Kidney capillary endothelial cell (primary cell): ENCODE measurements at regions not wholly inside any gene's neighbourhood (a gene's known extent, or its start where the extent isn't known, plus 50 kb on each side); places are given as distances from the start of the nearest gene placed in this dataset.

Experiments used
- DNase-seq: peaks from one replicate; pipeline ENCODE4 v3.0.0-alpha.2; 2018; ENCODE audit warnings: low spot score

DNA sequence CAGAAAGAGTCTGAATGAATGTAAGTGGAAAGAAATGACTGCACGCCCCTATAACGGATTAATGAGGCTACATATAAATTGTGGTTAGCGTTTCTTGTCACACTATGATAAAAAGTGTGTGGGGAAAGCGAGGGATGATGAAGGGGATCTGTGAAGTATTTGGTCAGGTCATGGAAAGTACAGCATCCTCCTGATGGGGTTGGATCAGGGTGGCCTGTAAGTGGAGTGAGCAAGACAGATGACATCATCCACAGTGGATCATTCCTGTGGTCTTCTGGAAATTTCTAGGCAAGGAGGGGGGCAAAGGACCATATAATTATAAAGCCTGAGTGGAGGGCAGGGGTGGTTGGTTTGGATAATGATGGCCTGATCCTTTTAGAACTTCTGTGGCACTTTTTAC is 606.0 kb downstream of the INHBA start:
- DNase-seq, result no peak

DNA sequence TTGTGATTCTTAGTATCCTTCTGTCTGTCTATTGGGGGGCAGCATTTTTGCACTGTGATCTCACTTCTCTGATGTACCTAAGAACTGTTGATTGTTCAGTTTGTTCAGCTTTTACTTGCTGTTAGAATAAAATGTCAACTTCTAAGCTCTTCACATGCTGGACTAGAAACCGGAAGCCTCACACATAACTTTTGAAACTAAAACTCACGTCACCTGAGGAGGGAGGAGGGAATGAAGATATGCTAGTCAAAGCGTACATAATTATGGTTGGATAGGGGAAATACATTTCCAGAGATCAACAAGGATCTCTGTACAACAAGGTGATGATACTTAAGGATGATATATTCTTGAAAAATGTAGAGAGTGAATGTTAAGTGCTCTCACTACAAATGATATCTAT is 609.7 kb downstream of the INHBA start:
- DNase-seq, result no peak

DNA sequence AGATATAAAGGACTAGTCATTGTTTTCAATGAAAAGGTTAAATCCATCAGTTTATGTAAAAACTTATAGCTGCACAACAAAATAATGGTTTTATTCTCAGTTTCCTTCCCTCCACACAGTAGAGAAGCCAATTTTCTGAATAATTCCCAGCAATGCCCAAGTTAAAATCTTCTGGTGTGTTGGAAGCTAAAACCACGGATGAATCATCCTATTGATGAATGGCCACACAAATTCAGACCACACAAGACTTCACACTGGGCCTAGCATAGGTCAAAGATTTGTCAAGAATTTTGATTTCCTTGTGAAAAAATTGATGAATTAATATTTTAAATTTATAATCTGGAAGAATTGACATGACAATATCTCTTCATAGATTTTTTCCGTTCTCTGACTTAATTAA is 617.6 kb downstream of the INHBA start:
- no peak for DNase-seq

DNA sequence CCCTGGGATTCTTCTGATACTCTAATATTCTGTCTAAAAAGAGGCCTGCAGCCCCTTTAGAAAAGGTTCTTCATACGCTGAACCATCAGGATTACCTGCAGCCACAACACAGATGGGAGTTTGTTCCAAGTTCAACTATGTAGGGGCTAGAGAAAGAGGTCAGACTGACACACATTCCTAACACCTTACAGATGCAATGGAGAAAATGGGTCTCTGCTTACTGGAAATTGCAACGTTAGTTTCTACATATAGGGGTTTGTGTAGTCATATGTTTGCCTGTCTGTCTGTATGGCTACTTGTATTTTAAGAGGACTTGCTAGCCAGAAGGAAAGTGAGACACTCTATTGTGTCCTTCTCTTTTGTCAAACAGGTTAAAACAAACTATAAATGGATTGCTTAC is 618.5 kb downstream of the INHBA start:
- no peak for DNase-seq

DNA sequence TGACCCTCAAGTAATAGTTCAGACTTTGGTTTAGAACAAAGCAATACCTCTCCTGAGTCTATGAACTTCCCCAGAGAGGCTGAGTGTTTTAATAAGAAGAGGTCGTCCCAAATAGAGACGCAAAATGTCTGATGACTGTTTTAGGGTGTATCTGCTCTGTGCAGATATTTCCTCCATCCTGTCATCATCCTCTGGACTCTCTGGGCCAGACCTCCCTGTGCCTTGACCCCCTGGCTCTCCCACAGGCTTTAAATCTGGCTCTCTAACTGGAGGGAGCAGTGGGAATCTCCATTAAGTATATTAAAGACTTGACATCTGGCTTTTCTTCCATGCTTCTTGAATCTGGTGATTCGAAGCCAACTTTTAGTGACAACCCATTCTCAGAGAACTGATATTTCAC is 633.3 kb downstream of the INHBA start:
- no peak for DNase-seq

DNA sequence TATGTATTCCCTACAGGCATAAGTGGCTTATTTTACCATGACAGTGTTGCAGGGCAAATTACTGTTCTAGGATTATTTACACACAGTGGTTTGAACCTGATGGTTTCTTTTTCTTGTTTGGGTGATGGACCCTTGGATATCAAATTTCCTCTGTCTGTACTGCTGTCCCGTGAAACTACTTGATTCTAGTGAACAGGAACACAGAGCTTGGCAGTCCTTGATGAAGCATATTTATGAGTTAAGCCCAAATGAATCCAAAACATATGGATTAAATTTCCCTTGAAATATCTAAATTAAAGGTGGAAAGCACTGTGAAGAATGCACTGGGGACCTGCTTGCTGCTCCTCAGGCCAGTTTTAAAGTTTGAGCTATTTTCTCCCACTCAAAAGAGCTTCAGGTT is 635.3 kb downstream of the INHBA start:
- no peak for DNase-seq

DNA sequence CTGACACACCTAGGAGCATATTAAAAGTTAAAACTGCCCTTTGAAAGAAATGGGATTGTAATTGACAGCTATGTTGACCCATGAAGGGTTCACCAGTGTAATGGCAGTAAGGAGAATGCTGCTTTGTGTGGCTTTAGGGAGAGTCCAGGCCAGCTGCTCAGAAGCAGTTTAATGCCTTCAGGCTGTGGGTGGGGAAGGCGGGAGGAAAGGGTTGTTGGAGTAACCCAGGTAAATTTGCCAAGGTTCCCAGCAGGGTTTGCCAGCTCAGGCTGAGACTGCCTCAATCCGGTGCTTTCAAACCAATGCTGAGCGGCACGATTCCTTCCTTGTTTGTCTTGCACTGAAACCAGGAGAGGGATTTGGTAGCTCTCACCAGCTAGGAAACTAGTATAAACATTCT is 637.2 kb downstream of the INHBA start:
- no peak for DNase-seq

DNA sequence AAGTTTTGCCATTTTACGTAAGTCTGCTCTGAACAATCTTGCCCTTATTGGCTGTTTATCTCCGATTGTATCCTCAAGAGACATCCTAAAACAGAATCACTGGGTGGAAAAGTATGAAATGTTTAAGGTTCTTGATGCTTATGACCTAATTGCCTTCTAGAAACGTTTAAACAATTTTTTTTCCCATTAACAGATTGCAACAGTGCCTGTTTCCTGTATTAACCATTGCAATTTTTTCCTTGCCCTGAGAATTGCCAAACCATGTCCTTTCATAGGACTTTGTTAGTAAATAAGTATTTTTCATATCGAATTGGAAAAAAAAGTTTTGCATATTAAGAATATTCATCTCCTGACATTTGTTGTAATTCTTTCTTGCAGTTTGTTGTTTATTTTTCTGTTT is 639.8 kb downstream of the INHBA start:
- DNase-seq, result no peak

DNA sequence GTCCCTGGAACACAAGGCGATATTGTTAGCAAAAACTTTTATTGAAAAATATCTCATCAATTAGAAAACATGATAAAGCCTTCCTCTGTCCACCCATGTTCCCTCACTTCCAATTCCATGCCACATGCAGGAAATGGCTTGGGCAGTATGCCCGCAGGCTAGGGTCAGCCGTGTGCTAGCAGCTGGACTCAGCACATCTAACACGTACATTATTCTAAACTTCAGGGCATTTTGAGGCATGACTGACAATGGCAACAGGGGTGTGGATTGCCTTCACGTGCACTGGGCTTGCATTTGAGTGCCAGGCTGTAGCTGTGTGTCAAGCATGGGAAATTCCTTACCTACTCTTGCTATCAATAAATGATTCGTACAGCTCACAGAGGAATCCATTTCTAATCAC is 642.1 kb downstream of the INHBA start:
- no peak for DNase-seq

DNA sequence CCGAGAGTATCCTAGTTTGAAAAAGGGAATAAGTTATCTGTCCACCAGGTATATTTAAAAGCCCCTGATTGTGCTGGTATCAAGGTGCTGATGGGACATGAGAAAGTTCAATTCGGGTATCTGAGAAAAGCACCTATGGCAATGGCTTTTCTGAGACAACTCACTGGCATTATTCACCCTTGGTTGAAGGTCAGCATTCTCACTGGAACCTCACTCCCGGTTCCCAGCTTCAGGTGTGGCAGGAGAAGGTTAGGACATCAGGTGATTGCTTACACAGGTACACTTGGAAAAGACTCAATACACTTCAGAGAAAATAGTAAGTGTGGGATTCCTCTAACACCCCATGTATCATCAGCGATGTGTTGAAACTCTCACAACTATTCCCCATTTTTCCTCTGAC is 643.1 kb downstream of the INHBA start:
- DNase-seq, result no peak

DNA sequence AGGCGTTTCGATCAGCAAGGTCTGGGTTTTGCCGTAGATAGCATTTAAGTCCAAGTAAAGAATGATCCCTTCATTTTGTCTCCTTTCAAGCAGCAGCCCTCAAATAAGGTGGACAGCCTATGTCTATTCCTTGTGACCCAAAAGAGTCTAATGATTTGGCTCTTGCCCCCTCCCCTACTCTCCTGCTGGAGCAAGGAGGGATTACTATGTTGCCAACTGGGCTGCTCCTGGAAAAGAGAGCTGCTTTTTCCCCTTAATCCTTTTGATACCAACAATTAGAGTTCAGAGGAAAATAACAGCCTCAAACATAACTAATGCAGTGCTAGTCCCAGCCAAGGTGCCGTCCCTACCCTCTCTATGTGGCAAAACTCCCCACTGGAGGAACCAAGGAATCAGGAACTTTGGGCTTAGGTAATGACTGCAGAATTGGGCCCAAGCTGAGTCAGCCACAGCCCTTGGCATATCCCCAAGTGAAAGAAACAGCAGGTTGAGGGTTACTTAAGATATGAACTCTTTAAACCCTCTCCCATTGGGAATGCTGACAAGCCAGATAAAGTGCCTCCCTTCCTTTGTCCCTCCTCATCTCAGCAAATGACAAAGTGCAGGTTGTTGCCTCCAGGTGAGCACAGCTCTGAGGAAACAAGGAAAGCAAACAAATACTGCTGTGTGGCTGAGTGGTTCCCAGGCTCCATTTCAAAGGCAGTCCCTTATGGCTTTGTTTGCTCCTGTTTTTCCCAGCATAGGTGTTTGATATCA is 643.7 kb downstream of the INHBA start:
- no peak for DNase-seq

DNA sequence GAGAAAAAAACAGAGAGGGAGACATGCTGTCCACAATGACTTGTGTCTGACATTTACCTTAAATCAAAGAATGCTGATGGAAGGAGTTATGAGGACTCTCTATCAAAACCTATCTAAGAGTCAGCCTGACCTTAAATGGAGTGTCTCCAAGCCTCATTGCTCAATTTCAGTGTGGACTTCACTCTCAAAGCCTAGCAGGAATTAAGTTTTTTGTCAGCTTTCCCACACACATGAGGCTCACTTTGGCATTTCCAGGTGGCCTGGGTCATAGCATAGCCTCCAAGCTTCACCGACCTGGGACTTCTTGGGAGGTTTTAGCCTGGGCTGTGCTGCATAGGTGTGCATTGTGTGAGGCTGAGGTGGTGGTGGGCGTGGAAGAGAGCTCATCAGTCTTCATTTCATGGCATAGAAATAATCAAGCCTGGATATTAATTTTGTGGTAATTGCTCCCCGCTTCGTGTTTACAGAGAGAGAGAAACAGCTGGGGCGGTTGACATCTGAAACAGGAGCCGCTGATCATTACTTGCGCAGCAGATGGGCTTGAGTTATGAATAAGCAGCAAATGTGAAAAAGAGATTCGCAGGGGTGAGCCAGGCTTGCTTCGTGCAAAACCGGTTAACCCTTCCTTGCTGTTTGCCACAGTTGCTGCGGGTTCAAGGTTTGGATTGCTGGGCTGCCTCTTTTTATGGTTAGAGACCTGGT is 647.8 kb downstream of the INHBA start:
- DNase-seq, result no peak

DNA sequence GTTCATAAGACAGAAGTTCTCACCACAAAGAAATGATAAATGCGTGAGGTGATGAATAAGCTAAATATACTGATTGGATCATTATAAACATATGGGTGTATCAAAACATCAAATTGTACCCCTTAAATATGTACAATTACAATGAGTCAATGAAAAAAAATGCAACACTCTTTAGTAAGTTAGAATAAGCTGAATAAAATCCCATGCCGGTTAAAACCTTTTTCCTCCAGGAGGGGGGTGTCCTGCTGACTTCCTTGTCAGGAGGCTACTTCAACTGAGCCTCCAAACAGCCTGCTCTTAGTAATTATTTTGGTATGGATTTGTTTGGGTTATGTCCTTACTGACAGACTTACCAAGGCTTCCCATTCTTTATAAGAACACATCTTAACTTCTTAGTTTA is 649.1 kb downstream of the INHBA start:
- DNase-seq, result no peak

DNA sequence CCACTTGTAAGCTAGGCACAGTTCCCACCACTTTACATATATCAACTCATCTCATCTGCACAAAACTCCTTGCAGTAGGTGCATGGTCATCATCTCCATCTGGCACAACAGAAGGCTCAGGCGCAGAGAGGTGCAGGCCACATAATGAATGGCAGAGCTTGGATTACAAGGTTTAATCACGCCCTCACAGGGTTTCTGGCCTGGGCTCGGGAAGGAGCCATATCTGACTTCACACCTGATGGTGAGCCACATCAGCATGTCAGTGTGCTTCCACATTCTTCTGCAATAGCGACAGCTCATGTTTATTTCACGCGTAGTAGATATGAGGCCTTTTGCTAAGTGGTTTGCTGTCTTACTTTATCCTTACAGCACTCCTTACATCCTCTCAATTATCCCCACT is 650.2 kb downstream of the INHBA start:
- no peak for DNase-seq

DNA sequence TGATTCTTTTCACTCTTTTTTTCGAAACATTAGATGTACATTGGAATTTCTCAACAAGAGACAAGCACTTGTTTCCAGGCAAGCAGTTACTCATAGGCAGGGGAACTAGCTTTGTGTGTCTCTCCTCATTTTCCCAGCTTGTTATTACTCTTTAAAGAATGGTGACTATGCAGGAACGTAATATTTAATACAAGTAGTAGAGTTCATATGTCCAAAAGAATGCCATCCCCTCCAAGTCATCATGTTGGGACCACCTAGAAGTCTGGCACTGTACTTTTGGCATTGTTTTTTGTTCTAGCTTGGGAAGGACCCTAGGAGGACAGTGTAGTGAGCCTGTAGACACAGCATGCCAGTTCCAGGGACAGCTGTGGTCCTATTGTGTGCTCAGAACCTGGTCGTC is 650.7 kb downstream of the INHBA start:
- DNase-seq, result no peak

DNA sequence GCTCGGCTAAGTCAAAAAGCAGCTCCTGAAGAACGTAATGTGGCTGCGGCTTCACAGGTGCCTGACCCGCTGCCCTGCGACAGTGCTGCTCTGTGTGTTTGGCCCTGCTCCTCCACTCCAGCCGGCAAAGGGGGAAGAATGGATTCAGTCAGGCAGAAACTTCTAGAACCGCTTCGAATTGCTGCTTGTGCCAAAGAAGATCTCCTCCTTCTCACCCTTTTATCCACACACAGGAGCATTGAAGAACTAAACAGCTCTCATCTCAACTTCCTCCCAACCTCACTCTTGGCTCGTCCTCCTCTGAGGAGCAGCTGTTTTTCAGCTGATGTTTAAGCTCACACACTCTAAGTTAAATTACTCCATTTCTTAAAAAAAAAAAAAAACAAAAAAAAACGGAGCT is 651.4 kb downstream of the INHBA start:
- no peak for DNase-seq

DNA sequence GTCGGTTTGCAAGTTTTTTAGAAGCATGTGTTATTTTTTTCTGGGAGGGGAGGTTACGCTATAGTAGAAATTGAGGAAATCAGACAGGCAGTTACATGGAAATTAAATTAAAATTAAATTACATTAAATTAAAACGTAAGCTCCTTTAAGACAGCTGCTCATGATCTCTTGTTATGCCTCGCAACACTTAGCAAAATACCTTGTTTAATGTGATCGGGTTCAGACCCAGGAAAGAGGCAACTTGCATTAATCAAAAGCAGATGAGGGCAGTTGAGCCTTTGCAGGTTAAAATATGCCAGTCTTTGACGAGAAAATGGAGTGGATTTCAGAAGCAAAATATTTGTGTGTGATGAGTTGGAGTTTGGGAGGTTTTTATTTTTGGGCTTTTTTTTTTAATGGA is 651.8 kb downstream of the INHBA start:
- no peak for DNase-seq

DNA sequence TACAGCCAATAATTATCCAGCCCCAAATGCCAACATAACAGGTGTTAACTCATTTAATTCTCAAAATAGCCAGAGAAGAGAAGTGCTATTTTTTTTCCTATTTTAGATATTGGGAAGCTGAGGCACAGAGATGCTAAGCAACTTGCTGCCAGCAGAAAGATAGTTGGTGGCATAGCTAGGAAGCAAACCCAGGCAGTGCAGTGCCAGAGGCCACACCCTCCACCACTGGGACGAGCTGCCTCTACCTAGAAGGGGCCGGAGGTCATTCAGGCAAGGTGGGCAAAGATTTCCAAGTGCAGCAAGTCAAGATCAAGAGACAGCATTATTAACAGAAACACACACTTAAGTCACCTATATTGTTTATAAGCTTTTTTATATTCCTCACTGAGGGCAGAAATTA is 654.1 kb downstream of the INHBA start:
- DNase-seq, result no peak

DNA sequence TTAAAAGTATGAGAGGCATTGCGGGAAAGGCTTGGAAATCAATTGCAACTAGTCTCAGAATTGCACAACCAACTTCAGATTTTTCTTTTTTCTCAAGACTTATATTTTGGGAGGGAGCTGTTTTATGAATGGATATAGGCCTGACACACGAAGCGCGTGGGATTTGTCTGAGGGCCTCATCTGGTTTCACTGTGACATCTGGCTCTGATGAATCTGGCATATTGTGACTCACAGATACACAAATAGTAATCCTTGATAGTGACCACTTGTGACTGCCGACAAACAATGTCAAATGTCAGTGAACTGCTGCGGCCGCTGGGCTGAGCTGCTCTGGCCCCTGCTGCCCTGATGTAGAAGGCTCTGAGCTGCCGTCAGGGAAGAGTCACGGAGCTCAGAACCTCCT is 655.1 kb downstream of the INHBA start:
- no peak for DNase-seq

DNA sequence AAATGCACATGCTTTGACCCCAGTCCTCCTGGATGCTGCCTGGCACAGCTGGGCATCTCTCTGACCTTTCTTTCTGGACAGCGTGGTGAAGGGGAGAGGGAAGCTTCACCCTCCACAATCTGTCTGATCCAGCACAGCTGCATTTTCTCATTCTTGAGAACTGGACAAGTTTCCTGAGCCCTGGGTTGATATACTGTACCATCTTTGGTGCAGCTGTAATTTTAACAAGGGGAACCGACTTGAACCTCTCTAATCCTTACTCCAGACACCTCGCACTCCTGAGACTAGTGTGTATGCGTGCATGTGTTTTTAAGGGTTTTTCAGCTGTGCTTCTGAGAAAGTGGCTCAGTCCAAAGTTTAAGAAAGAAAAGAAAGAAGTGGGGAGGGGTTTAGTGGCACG is 655.7 kb downstream of the INHBA start:
- no peak for DNase-seq

DNA sequence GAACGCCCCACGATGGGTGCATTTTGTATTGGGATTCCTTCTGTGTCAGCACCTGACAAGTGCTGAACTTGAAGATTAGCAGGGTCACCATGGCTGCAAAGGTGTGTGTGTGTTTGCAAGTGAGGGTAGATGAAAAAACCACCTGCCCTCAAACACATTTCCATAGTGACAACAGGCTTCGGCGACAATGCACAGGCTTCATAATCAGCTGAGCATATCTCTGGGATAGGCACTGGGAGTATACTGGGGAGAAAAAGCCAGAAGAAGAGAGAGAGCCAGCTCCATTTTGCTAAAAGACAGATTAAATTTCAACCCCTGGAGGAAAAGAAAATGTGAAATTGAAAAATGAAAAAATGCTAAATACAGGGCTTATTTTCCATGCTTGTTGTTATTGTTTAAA is 656.1 kb downstream of the INHBA start:
- no peak for DNase-seq

DNA sequence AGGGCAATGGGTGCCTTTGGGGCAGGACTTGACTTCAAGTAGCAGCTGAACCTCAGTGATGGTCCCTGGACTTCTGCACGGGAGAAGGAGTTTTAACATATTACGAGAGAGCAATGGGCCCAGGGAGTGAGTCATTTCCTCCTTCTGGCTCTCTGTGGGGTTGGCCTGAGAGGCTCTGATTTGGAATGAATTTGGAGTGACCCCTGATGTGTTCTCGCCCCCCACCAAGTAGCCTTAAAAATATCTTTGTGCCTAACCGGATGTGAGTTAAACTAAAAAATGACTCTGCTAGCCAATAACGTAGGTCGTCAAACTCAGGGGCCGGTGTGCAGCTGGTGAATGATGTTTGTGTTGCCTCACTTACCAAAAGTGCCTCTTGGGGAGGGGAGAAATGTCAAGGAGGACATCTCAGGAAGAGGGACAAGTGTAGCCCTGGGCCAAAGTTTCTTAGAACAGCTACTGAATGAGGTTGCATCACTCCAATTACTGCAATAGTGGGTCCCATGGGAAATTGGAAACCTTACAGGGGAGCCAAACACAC is 656.6 kb downstream of the INHBA start:
- DNase-seq, result no peak

DNA sequence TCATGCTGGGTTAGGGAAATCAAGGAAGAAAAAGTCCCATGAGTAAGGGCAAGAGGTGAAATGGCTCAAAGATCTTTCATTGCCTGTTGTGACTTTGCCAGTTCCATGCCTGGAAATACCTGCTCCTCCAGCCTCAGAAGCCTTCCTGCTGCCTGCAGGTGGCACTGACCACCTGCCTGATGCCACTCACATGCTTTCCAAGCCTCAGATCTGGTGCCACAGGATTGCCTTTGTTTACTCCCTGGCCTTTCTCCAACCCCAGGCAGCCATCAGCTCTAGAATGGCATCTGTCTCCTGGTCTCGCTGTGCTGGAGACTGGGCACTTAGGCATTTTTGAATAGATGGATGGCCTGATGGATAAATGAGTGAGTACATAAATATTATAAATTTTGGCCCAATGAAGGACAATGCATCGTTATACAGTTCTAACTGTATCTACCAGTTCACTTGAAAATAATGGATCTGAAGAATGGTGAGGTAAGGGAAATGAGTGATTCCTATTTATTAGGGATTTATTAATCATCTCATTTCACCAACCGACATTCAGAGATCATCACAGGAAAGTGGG is 657.2 kb downstream of the INHBA start:
- DNase-seq, result no peak
